SK-N-SH (cell line): ENCODE measurements at regions not wholly inside any gene's neighbourhood (a gene's known extent, or its start where the extent isn't known, plus 50 kb on each side); places are given as distances from the start of the nearest gene placed in this dataset.

Experiments
- CTCF ChIP-seq: fragments of 200-600 bp; sonication (generic); IDR thresholded peaks from 2 replicates; pipeline ENCODE4 v1.6.1; 2017; ENCODE audit warnings: antibody characterized with exemption, mild to moderate bottlenecking, moderate library complexity
- EP300 ChIP-seq, 2 experiments: IDR thresholded peaks; 2 replicates each; pipeline versions ENCODE4 v1.4.0 to v1.6.1; 2012; ENCODE audit warnings: borderline replicate concordance in 1 of 2, low read depth in 1 of 2, low read length in 1 of 2
- GABPA ChIP-seq: IDR thresholded peaks from 2 replicates; pipeline ENCODE4 v1.4.0; 2012; ENCODE audit warnings: low read depth, mild to moderate bottlenecking
- JUND ChIP-seq: IDR thresholded peaks from 2 replicates; pipeline ENCODE4 v1.4.0; 2012
- MXI1 ChIP-seq: IDR thresholded peaks from 2 replicates; pipeline ENCODE4 v1.6.1; 2012; ENCODE audit warnings: mild to moderate bottlenecking, low read depth, low read length, improper control_type of control experiment
- SMC3 ChIP-seq: IDR thresholded peaks from 2 replicates; pipeline ENCODE4 v1.6.1; 2012; ENCODE audit warnings: low read depth, low read length, improper control_type of control experiment
- TEAD4 ChIP-seq: IDR thresholded peaks from 2 replicates; pipeline ENCODE4 v1.4.0; 2012; ENCODE audit warnings: mild to moderate bottlenecking, borderline replicate concordance; ENCODE audit not compliant: insufficient read depth
- TF ChIP-seq, protein P1 (sequence below): IDR thresholded peaks from 2 replicates; pipeline ENCODE4 v1.4.0; 2012; ENCODE audit warnings: low read depth, borderline replicate concordance
- TF ChIP-seq, protein P2 (sequence below): IDR thresholded peaks from 2 replicates; pipeline ENCODE4 v1.6.1; 2012; ENCODE audit warnings: mild to moderate bottlenecking, low read depth, low read length, moderate library complexity

DNA sequence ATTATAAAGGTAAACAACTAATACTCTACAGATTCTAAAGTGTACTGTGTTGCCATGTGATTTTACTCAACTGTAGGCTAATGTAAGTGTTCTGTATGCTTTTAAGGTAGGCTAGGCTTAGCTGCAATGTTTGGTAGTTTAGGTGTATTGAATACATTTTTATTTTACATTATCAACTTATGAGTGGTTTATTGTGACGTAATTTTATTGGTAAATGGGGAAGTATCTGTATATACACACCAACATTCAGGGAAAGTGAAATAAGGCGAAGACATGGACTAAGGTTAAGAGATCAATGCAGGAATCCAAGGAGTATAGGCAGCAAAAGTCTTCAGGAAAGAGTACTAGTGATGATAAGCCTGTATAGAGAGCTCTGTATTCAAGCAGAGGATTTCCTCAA, 365.8 kb upstream of the MGAT4C start:
- TF ChIP-seq MXI1 (no peak), TEAD4 (no peak), CTCF (no peak), SMC3 (no peak), GABPA (no peak), JUND (no peak), EP300 (IDR thresholded peaks at IDR 0.05; ENCODE audit: borderline replicate concordance in 1 of 2, low read depth in 1 of 2, low read length in 1 of 2) (no peak)
- TF ChIP-seq, protein P1, sequence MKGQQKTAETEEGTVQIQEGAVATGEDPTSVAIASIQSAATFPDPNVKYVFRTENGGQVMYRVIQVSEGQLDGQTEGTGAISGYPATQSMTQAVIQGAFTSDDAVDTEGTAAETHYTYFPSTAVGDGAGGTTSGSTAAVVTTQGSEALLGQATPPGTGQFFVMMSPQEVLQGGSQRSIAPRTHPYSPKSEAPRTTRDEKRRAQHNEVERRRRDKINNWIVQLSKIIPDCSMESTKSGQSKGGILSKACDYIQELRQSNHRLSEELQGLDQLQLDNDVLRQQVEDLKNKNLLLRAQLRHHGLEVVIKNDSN = no peak
- TF ChIP-seq, protein P2, sequence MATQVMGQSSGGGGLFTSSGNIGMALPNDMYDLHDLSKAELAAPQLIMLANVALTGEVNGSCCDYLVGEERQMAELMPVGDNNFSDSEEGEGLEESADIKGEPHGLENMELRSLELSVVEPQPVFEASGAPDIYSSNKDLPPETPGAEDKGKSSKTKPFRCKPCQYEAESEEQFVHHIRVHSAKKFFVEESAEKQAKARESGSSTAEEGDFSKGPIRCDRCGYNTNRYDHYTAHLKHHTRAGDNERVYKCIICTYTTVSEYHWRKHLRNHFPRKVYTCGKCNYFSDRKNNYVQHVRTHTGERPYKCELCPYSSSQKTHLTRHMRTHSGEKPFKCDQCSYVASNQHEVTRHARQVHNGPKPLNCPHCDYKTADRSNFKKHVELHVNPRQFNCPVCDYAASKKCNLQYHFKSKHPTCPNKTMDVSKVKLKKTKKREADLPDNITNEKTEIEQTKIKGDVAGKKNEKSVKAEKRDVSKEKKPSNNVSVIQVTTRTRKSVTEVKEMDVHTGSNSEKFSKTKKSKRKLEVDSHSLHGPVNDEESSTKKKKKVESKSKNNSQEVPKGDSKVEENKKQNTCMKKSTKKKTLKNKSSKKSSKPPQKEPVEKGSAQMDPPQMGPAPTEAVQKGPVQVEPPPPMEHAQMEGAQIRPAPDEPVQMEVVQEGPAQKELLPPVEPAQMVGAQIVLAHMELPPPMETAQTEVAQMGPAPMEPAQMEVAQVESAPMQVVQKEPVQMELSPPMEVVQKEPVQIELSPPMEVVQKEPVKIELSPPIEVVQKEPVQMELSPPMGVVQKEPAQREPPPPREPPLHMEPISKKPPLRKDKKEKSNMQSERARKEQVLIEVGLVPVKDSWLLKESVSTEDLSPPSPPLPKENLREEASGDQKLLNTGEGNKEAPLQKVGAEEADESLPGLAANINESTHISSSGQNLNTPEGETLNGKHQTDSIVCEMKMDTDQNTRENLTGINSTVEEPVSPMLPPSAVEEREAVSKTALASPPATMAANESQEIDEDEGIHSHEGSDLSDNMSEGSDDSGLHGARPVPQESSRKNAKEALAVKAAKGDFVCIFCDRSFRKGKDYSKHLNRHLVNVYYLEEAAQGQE = no peak
